IMR-90 (cell line): ENCODE measurements at regions not wholly inside any gene's neighbourhood (a gene's known extent, or its start where the extent isn't known, plus 50 kb on each side); places are given as distances from the start of the nearest gene placed in this dataset.
A peak's percentile ranks its signal among the peaks of the same experiment; 100 is the strongest.

Source experiments
- ATAC-seq: fragments of 200-7000 bp; cut with Tn5 transposase; 2 replicates; pipeline ENCODE4 v1.9.1; 2020; ENCODE audit warnings: low read depth, mild to moderate bottlenecking, moderate library complexity
- BruUV-seq: library from RNA; stranded (reverse); fragments of 400-500 nt; replicated peaks from 2 replicates; lab custom pipeline; 2021; lab: Mats Ljungman, UMichigan
- CTCF ChIA-PET: fragments of 300-600 bp; formaldehyde crosslinking; extraction: SDS; loops from one replicate; lab custom pipeline; 2021; ENCODE audit warnings: antibody characterized with exemption; lab: Yijun Ruan, JAX
- POLR2A ChIA-PET: fragments of 300-600 bp; sonication (Branson Sonifier 250); formaldehyde crosslinking; loops from one replicate; lab custom pipeline; 2022; ENCODE audit warnings: antibody characterized with exemption; ENCODE audit not compliant: unreplicated experiment; lab: Charles Lee
- DNase-seq: peaks from one replicate; pipeline ENCODE4 v3.0.0; 2013
- H2AFZ ChIP-seq: replicated peaks from 2 replicates; pipeline ENCODE3; 2013; ENCODE audit warnings: low read length, mild to moderate bottlenecking; ENCODE audit not compliant: poor library complexity
- H2AK5ac ChIP-seq: 2 replicates; pipeline ENCODE4 v1.6.1; 2013; ENCODE audit warnings: low read depth, low read length, inconsistent platforms
- H2AK9ac ChIP-seq: replicated peaks from 2 replicates; pipeline ENCODE3; 2013; ENCODE audit warnings: mild to moderate bottlenecking, low read depth, low read length, moderate library complexity; ENCODE audit not compliant: poor library complexity
- H2BK120ac ChIP-seq: 2 replicates; pipeline ENCODE4 v1.6.1; 2013; ENCODE audit warnings: low read depth, low read length, inconsistent platforms
- H2BK15ac ChIP-seq: 3 replicates; pipeline ENCODE4 v1.6.1; 2013; ENCODE audit warnings: low read depth, low read length, inconsistent platforms
- H2BK20ac ChIP-seq: 2 replicates; pipeline ENCODE4 v1.6.1; 2013; ENCODE audit warnings: low read depth, mild to moderate bottlenecking, inconsistent platforms, low read length, moderate library complexity
- H2BK5ac ChIP-seq: 2 replicates; pipeline ENCODE4 v1.6.1; 2013; ENCODE audit warnings: mild to moderate bottlenecking, low read depth, low read length, inconsistent platforms; ENCODE audit not compliant: poor library complexity, severe bottlenecking
- H3K14ac ChIP-seq: replicated peaks from 2 replicates; pipeline ENCODE4 v1.6.1; 2013; ENCODE audit warnings: low read depth, low read length, inconsistent platforms
- H3K18ac ChIP-seq: 2 replicates; pipeline ENCODE4 v1.6.1; 2013; ENCODE audit warnings: low read depth, low read length, control low read depth
- H3K23ac ChIP-seq: 2 replicates; pipeline ENCODE4 v1.6.1; 2013; ENCODE audit warnings: low read depth, low read length, inconsistent platforms
- H3K27ac ChIP-seq: 2 replicates; pipeline ENCODE4 v1.5.1; 2013; ENCODE audit warnings: mild to moderate bottlenecking, control low read depth, low read length; ENCODE audit not compliant: insufficient read depth
- H3K27me3 ChIP-seq: 2 replicates; pipeline ENCODE4 v1.6.1; 2013; ENCODE audit warnings: low read length; ENCODE audit not compliant: control insufficient read depth, insufficient read depth
- H3K36me3 ChIP-seq: 2 replicates; pipeline ENCODE4 v1.6.1; 2013; ENCODE audit warnings: low read length, mixed read lengths; ENCODE audit not compliant: control insufficient read depth, insufficient read depth
- H3K4ac ChIP-seq: 2 replicates; pipeline ENCODE4 v1.6.1; 2013; ENCODE audit warnings: low read depth, low read length, inconsistent platforms
- H3K4me1 ChIP-seq: 2 replicates; pipeline ENCODE4 v1.6.1; 2013; ENCODE audit warnings: low read length, mixed read lengths; ENCODE audit not compliant: control insufficient read depth, insufficient read depth
- H3K4me2 ChIP-seq: 2 replicates; pipeline ENCODE4 v1.6.1; 2013; ENCODE audit warnings: low read depth, mild to moderate bottlenecking, control low read depth, low read length, moderate library complexity
- H3K4me3 ChIP-seq: 2 replicates; pipeline ENCODE4 v1.5.1; 2013; ENCODE audit warnings: low read depth, mild to moderate bottlenecking, control low read depth, low read length, moderate library complexity; ENCODE audit not compliant: insufficient read depth
- H3K56ac ChIP-seq: 2 replicates; pipeline ENCODE4 v1.6.1; 2013; ENCODE audit warnings: low read length, inconsistent platforms; ENCODE audit not compliant: insufficient read depth; ENCODE audit errors: extremely low read depth
- H3K79me1 ChIP-seq, 2 experiments: 2 replicates each; pipeline ENCODE4 v1.6.1; 2013; ENCODE audit warnings: low read length in 2 of 2, inconsistent platforms in 1 of 2, low read depth in 1 of 2
- H3K9ac ChIP-seq: 2 replicates; pipeline ENCODE4 v1.6.1; 2013; ENCODE audit warnings: low read depth, low read length, control low read depth
- H3K9me1 ChIP-seq: 2 replicates; pipeline ENCODE4 v1.6.1; 2013; ENCODE audit warnings: low read length, inconsistent platforms; ENCODE audit not compliant: insufficient read depth
- H3K9me3 ChIP-seq: 2 replicates; pipeline ENCODE4 v1.6.1; 2013; ENCODE audit warnings: low read length; ENCODE audit not compliant: control insufficient read depth, insufficient read depth
- H4K20me1 ChIP-seq: 2 replicates; pipeline ENCODE4 v1.6.1; 2013; ENCODE audit warnings: low read length, inconsistent platforms; ENCODE audit not compliant: insufficient read depth
- H4K5ac ChIP-seq: 2 replicates; pipeline ENCODE4 v1.6.1; 2013; ENCODE audit warnings: mild to moderate bottlenecking, low read depth, low read length, control low read depth
- H4K8ac ChIP-seq, 2 experiments: 2 replicates each; pipeline ENCODE4 v1.6.1; 2013; ENCODE audit warnings: low read depth in 2 of 2, low read length in 2 of 2, control low read depth in 1 of 2, inconsistent platforms in 1 of 2
- H4K91ac ChIP-seq: 2 replicates; pipeline ENCODE4 v1.6.1; 2013; ENCODE audit warnings: low read depth, low read length, inconsistent platforms; ENCODE audit not compliant: insufficient read depth
- CTCF ChIP-seq: conservative IDR thresholded peaks from 2 replicates; pipeline ENCODE4 v1.5.1; 2012; ENCODE audit warnings: mild to moderate bottlenecking, low read depth, low read length, improper control_type of control experiment
- FOS ChIP-seq: fragments of 150-350 bp; IDR thresholded peaks from 2 replicates; pipeline ENCODE4 v1.6.1; 2016; ENCODE audit warnings: low read depth, low read length
- WGBS, 2 experiments: methylation state at CpG; one replicate each; pipeline versions ENCODE4 v1.1.5 to v1.1.7; 2013; ENCODE audit warnings: missing lambda C conversion rate in 2 of 2; ENCODE audit not compliant: insufficient read length in 1 of 2; ENCODE audit errors: extremely low coverage in 2 of 2; 5-methylcytosine and 5-hydroxymethylcytosine counted together
- dilution Hi-C: fragments of 300-500 bp; cut with HindIII; formaldehyde crosslinking; loops from one replicate; pipeline ENCODE4 v1.14.3; 2018; ENCODE audit warnings: low sequenced_read_pairs; ENCODE audit not compliant: unreplicated experiment
- in situ Hi-C: fragments of 300-500 bp; cut with MboI; formaldehyde crosslinking; loops from 3 replicates; pipeline ENCODE4 v1.14.3; 2019; ENCODE audit warnings: low sequenced_read_pairs, inconsistent platforms, mixed read lengths
- intact Hi-C: fragments of 100-400 bp; cut with micrococcal nuclease; formaldehyde crosslinking; loops from 2 replicates; pipeline ENCODE4 v1.10.0; 2022

GRCh38 chr2:107001964-107002696 lies 116.2 kb upstream of the ST6GAL2 start:
- H2BK20ac ChIP-seq: no peak overlapping the region
- no peaks in the 10 kb centered on the region for H3K79me1 ChIP-seq
- H2AFZ ChIP-seq: no peak overlapping the region
- H3K56ac ChIP-seq: no peak overlapping the region
- no peaks in the 10 kb centered on the region for H3K27me3 ChIP-seq
- no peak overlapping the region for H3K4me2 ChIP-seq
- DNase-seq (peak; percentile 61), ATAC-seq (no peak)
- H2BK120ac ChIP-seq: no peak overlapping the region
- in situ Hi-C loops (no loop called here), intact Hi-C loops (no loop called here), dilution Hi-C loops (no loop called here)
- no peak overlapping the region for H3K23ac ChIP-seq
- H4K8ac ChIP-seq: no peak overlapping the region
- H3K18ac ChIP-seq: no peak overlapping the region
- H3K36me3 ChIP-seq: no peaks in the 10 kb centered on the region
- POLR2A ChIA-PET: no interaction called here
- TF ChIP-seq FOS (peak; percentile 46; the same call in 1 of the 2 replicates), CTCF (no peak)
- H3K4me3 ChIP-seq: no peak overlapping the region
- no peaks in the 10 kb centered on the region for H3K4me1 ChIP-seq
- no peak overlapping the region for H3K27ac ChIP-seq
- H3K9me1 ChIP-seq: no peaks in the 10 kb centered on the region
- CTCF ChIA-PET: no interaction called here
- H3K4ac ChIP-seq: no peak overlapping the region
- H3K9me3 ChIP-seq: peaks cover 18% of the 10 kb centered on the region
- no TSS peak for BruUV-seq
- H3K14ac ChIP-seq: no peak overlapping the region
- no peaks in the 10 kb centered on the region for H4K20me1 ChIP-seq
- no peak overlapping the region for H2BK15ac ChIP-seq
- H2AK5ac ChIP-seq: no peak overlapping the region
- no peak overlapping the region for H2AK9ac ChIP-seq
- no CpG with 5 or more reads among the region's 4 CpGs for WGBS, 2 experiments
- H4K91ac ChIP-seq: no peak overlapping the region
- H2BK5ac ChIP-seq: no peak overlapping the region
- no peak overlapping the region for H3K9ac ChIP-seq
- no peak overlapping the region for H4K5ac ChIP-seq
